ENCODE measurements at regions not wholly inside any gene's neighbourhood (a gene's known extent, or its start where the extent isn't known, plus 50 kb on each side); places are given as distances from the start of the nearest gene placed in this dataset.
"Not testable (repeated sequence)": the region's sequence is repeated elsewhere in the genome, so short reads cannot be mapped to it uniquely, and the experiment has no call there.

GRCh38 chr10:38209332-38209731, 115.2 kb downstream of the ZNF37A start:
- no peaks in the 10 kb centered on the region for H3K9me3 ChIP-seq (ENCODE audit: control insufficient read depth, low read depth, low read length)
- 54% methylated on average over 2 of the region's 4 CpGs for WGBS (ENCODE audit: insufficient coverage, low lambda C conversion rate)
- no peak for DNase-seq
- no peaks in the 10 kb centered on the region for H3K27me3 ChIP-seq (ENCODE audit: control insufficient read depth, insufficient read depth, low read length)
- no peaks in the 10 kb centered on the region for H3K4me1 ChIP-seq (ENCODE audit: control insufficient read depth, insufficient read depth, low read length)
- no peak overlapping the region for H3K27ac ChIP-seq (ENCODE audit: low read length)
- H3K4me3 ChIP-seq (ENCODE audit: low read length), result no peak overlapping the region
- no peaks in the 10 kb centered on the region for H3K36me3 ChIP-seq (ENCODE audit: control insufficient read depth, insufficient read depth, low read length)

- not testable (repeated sequence) for H3K27ac ChIP-seq (ENCODE audit: low read length); H3K36me3 ChIP-seq (ENCODE audit: control insufficient read depth, insufficient read depth, low read length); H3K4me1 ChIP-seq (ENCODE audit: control insufficient read depth, insufficient read depth, low read length); DNase-seq; H3K27me3 ChIP-seq (ENCODE audit: control insufficient read depth, insufficient read depth, low read length); H3K4me3 ChIP-seq (ENCODE audit: low read length); H3K9me3 ChIP-seq (ENCODE audit: control insufficient read depth, low read depth, low read length)
These were observed 115.6 kb downstream of the ZNF37A start for GRCh38 chr10:38209748-38210147.

GRCh38 chr10:38212460-38212859, 118.3 kb downstream of the ZNF37A start:
- H3K9me3 ChIP-seq (ENCODE audit: control insufficient read depth, low read depth, low read length), result no peaks in the 10 kb centered on the region
- no peak overlapping the region for H3K27ac ChIP-seq (ENCODE audit: low read length)
- no peaks in the 10 kb centered on the region for H3K4me1 ChIP-seq (ENCODE audit: control insufficient read depth, insufficient read depth, low read length)
- H3K4me3 ChIP-seq (ENCODE audit: low read length), result no peak overlapping the region
- no CpG with 5 or more reads among the region's 1 CpG for WGBS (ENCODE audit: insufficient coverage, low lambda C conversion rate)
- DNase-seq, result no peak
- no peaks in the 10 kb centered on the region for H3K36me3 ChIP-seq (ENCODE audit: control insufficient read depth, insufficient read depth, low read length)
- no peaks in the 10 kb centered on the region for H3K27me3 ChIP-seq (ENCODE audit: control insufficient read depth, insufficient read depth, low read length)

- H3K4me3 ChIP-seq (ENCODE audit: low read length), result no peak overlapping the region
- DNase-seq, result no peak
- WGBS (ENCODE audit: insufficient coverage, low lambda C conversion rate), result no CpG with 5 or more reads among the region's 2 CpGs
- H3K27ac ChIP-seq (ENCODE audit: low read length), result no peak overlapping the region
- no peaks in the 10 kb centered on the region for H3K36me3 ChIP-seq (ENCODE audit: control insufficient read depth, insufficient read depth, low read length)
- no peaks in the 10 kb centered on the region for H3K27me3 ChIP-seq (ENCODE audit: control insufficient read depth, insufficient read depth, low read length)
- peaks cover 9% of the 10 kb centered on the region for H3K9me3 ChIP-seq (ENCODE audit: control insufficient read depth, low read depth, low read length)
- no peaks in the 10 kb centered on the region for H3K4me1 ChIP-seq (ENCODE audit: control insufficient read depth, insufficient read depth, low read length)
These were observed 132.2 kb downstream of the ZNF37A start for GRCh38 chr10:38226385-38226784.

GRCh38 chr10:38228394-38228793, 134.3 kb downstream of the ZNF37A start:
- no CpG with 5 or more reads among the region's 2 CpGs for WGBS (ENCODE audit: insufficient coverage, low lambda C conversion rate)
- H3K27me3 ChIP-seq (ENCODE audit: control insufficient read depth, insufficient read depth, low read length), result no peaks in the 10 kb centered on the region
- DNase-seq, result no peak
- peaks cover 9% of the 10 kb centered on the region for H3K9me3 ChIP-seq (ENCODE audit: control insufficient read depth, low read depth, low read length)
- no peaks in the 10 kb centered on the region for H3K36me3 ChIP-seq (ENCODE audit: control insufficient read depth, insufficient read depth, low read length)
- H3K4me3 ChIP-seq (ENCODE audit: low read length), result no peak overlapping the region
- H3K27ac ChIP-seq (ENCODE audit: low read length), result no peak overlapping the region
- H3K4me1 ChIP-seq (ENCODE audit: control insufficient read depth, insufficient read depth, low read length), result no peaks in the 10 kb centered on the region

GRCh38 chr10:38238479-38238878, 144.3 kb downstream of the ZNF37A start:
- not testable (repeated sequence) for H3K36me3 ChIP-seq (ENCODE audit: control insufficient read depth, insufficient read depth, low read length); H3K4me1 ChIP-seq (ENCODE audit: control insufficient read depth, insufficient read depth, low read length); H3K9me3 ChIP-seq (ENCODE audit: control insufficient read depth, low read depth, low read length); DNase-seq; H3K27me3 ChIP-seq (ENCODE audit: control insufficient read depth, insufficient read depth, low read length); H3K4me3 ChIP-seq (ENCODE audit: low read length); H3K27ac ChIP-seq (ENCODE audit: low read length)
- WGBS (ENCODE audit: insufficient coverage, low lambda C conversion rate), result no CpG with 5 or more reads among the region's 2 CpGs

GRCh38 chr10:38242061-38242649, 148.0 kb downstream of the ZNF37A start:
- H3K27ac ChIP-seq (ENCODE audit: low read length); H3K9me3 ChIP-seq (ENCODE audit: control insufficient read depth, low read depth, low read length); H3K27me3 ChIP-seq (ENCODE audit: control insufficient read depth, insufficient read depth, low read length); H3K4me1 ChIP-seq (ENCODE audit: control insufficient read depth, insufficient read depth, low read length); H3K36me3 ChIP-seq (ENCODE audit: control insufficient read depth, insufficient read depth, low read length); H3K4me3 ChIP-seq (ENCODE audit: low read length); DNase-seq: not testable (repeated sequence)
- WGBS (ENCODE audit: insufficient coverage, low lambda C conversion rate), result no CpG with 5 or more reads among the region's 2 CpGs

GRCh38 chr10:38248113-38248512, 154.0 kb downstream of the ZNF37A start:
- DNase-seq; H3K4me1 ChIP-seq (ENCODE audit: control insufficient read depth, insufficient read depth, low read length); H3K27me3 ChIP-seq (ENCODE audit: control insufficient read depth, insufficient read depth, low read length); H3K9me3 ChIP-seq (ENCODE audit: control insufficient read depth, low read depth, low read length); H3K4me3 ChIP-seq (ENCODE audit: low read length); H3K36me3 ChIP-seq (ENCODE audit: control insufficient read depth, insufficient read depth, low read length); H3K27ac ChIP-seq (ENCODE audit: low read length): not testable (repeated sequence)
- no CpG with 5 or more reads among the region's 1 CpG for WGBS (ENCODE audit: insufficient coverage, low lambda C conversion rate)

- not testable (repeated sequence) for DNase-seq; H3K27me3 ChIP-seq (ENCODE audit: control insufficient read depth, insufficient read depth, low read length); H3K27ac ChIP-seq (ENCODE audit: low read length); H3K9me3 ChIP-seq (ENCODE audit: control insufficient read depth, low read depth, low read length); H3K36me3 ChIP-seq (ENCODE audit: control insufficient read depth, insufficient read depth, low read length); H3K4me3 ChIP-seq (ENCODE audit: low read length); H3K4me1 ChIP-seq (ENCODE audit: control insufficient read depth, insufficient read depth, low read length)
- WGBS (ENCODE audit: insufficient coverage, low lambda C conversion rate), result no CpG with 5 or more reads among the region's 6 CpGs
These were observed 158.4 kb downstream of the ZNF37A start for GRCh38 chr10:38252551-38252950.

- H3K4me1 ChIP-seq (ENCODE audit: control insufficient read depth, insufficient read depth, low read length); H3K4me3 ChIP-seq (ENCODE audit: low read length); H3K36me3 ChIP-seq (ENCODE audit: control insufficient read depth, insufficient read depth, low read length); DNase-seq; H3K9me3 ChIP-seq (ENCODE audit: control insufficient read depth, low read depth, low read length); H3K27me3 ChIP-seq (ENCODE audit: control insufficient read depth, insufficient read depth, low read length); H3K27ac ChIP-seq (ENCODE audit: low read length): not testable (repeated sequence)
- WGBS (ENCODE audit: insufficient coverage, low lambda C conversion rate), result 56% methylated on average over 1 of the region's 6 CpGs
These were observed 173.4 kb downstream of the ZNF37A start for GRCh38 chr10:38267555-38267954.

- DNase-seq; H3K36me3 ChIP-seq (ENCODE audit: control insufficient read depth, insufficient read depth, low read length); H3K27ac ChIP-seq (ENCODE audit: low read length); H3K27me3 ChIP-seq (ENCODE audit: control insufficient read depth, insufficient read depth, low read length); H3K4me1 ChIP-seq (ENCODE audit: control insufficient read depth, insufficient read depth, low read length); H3K9me3 ChIP-seq (ENCODE audit: control insufficient read depth, low read depth, low read length); H3K4me3 ChIP-seq (ENCODE audit: low read length): not testable (repeated sequence)
- 33% methylated on average over 1 of the region's 3 CpGs for WGBS (ENCODE audit: insufficient coverage, low lambda C conversion rate)
These were observed 176.9 kb downstream of the ZNF37A start for GRCh38 chr10:38271031-38271430.
